GM21423 (cell line): ENCODE measurements at regions not wholly inside any gene's neighbourhood (a gene's known extent, or its start where the extent isn't known, plus 50 kb on each side); places are given as distances from the start of the nearest gene placed in this dataset.

ENCODE experiments used
- ATAC-seq: cut with Tn5 transposase; IDR thresholded peaks from one replicate; pipeline ENCODE4 v1.9.1; 2021; ENCODE audit warnings: mild to moderate bottlenecking, moderate library complexity; ENCODE audit not compliant: unreplicated experiment

DNA sequence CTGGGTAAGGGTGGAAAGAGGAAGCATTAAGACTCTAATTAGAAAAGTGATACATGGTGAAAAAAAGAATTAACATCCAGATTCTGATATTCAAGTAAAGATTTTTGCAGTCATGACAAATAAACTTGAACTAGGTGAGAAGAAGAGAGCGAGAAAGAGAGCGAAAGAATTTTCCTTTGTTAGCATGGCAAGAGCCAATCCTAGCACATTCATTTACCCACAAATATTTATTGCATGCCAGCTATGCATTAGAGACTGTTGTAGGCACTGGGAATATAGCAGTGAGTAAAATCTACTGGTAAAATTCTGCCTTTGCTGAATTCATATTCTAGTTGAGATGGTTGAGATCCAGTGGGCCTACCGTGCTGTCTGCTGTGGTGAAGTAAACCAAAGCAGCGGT is 177.9 kb upstream of the DPH6 start:
- no peak for ATAC-seq

DNA sequence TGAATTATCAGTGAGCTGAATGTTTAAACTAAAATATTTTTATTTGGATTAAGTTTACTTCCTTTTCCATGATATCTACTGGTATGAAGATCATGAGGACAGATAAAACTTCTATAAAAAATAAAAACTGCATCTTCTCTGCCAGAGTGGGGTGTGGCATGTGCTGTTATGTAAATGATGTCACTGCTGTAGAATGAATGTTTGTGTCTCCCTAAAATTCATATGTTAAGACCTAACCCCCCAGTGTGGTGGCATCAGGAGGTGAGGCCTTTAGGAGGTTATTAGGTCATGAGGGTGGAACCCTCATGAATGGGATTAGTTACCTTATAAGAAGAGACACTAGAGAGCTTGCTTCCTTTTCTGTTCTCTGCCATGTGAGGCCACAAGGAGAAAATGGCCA is 178.7 kb upstream of the DPH6 start:
- ATAC-seq: no peak

DNA sequence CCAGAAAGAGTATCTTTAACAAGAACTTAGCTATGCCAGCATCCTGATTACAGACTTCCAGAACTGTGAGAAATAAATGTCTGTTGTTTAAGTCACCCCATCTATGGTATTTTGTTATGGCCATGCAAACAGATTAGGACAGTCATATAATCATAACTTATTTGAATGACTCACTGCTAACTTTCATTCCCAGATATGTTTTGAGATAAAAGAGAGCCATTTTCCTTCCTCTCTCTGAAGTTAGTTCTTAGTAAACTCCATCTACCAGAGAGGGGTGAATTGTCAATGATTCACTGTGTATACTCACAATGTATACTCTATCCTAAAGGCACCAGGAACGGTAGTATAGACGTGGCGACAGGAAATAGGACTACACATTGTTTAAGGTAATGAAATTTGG is 179.4 kb upstream of the DPH6 start:
- no peak for ATAC-seq

DNA sequence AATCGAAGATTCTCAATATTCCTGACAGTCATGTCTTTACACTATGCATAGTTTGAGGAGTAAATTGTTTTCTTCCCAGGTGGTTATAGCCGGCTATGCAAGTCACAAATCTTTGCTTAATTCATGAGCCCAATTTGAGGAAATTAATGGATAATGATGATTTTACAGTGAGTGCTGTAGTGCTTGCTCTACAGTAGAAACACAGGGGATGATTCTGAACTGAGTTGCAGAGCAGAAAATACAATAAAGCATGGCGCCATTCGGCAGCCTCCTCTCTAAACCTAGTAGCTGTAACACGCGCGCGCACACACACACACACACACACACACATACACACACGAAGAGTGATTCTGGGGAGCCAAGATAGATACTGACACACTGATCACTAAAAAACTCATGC is 181.7 kb upstream of the DPH6 start:
- no peak for ATAC-seq

DNA sequence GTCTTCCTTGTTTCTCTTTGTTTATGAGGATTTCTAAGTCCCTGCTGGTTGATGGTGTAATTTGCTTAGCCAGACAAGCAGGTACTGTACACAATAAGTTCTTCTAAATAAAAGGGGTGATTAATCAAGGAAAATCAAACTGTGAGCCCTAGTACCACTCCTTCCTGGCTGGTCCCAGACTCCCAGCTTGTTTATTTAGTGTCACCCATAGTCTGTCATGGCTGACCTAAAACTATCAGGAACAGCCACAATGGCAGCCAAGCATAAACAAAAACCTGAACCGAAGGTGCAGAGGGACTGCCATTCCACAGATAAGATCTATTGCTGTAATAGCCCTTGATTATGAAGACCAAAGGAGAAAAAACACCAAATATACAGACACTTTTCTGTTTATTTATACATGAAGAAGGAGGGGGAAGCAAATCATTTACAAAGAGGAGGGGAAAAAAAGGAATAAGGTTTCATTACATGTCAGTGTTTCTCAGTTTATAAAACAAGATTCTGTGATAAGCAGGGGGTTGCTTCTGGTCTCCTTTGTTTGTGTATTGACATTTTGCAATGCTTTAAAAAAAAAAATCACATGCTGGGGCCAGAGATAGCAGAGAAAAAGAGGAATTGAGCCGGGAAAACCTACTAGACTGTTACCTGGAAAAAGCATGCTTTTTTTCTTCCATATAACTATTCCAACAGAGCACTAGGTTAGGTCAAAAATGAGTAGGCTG is 182.4 kb upstream of the DPH6 start:
- no peak for ATAC-seq

DNA sequence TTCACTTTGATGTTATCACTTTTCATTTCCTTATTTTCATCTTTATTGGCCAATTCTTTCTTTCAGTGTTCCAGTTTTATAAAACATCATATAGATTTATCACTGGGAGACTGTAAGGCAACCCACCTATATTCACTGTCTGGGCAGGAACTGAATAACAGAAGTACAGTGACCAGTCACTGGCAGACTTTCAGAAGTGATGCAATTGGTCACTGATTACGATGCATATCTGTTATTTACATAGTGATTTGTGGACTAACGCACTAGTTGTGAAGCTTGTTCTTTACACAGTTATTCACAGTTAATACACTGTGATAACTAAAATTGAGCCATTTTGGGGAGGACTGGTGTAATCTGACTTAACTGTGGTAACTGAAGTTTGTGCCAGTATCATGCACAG is 190.2 kb upstream of the DPH6 start:
- no peak for ATAC-seq

DNA sequence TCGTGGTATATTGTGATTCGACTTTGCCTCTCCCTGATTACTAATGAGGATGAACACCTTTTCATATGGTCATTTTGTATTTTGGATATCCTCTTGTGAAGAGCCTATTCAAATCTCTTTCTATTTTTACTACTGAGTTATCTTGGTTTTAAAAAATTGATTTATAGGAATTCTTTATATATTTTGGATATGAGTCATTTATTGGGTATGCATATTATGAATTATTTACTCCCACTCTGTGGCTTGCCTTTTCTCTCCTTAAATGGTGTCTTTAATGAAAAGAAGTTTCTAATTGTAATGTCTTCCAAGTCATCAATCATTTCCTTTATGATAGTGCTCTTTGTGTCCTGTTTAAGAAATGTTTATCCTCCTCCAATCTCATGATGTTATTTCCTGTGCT is 191.5 kb upstream of the DPH6 start:
- ATAC-seq: no peak

DNA sequence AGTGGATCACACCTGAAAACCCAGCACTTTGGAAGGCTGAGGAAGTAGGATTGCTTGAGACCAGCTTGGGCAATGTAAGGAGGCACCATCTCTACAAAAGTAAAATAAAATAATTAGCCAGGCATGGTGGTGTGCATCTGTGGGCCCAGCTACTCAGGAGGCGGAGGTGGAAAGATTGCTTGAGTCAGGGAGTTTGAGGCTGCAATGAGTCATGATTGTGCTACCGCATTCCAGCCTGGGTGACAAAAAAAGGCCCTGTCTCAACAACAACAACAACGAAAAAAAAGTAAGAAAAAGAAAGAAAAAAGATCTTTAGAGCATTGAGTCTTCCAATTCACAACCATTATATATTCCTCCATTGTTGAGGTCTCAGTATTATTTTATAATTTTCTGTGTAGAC is 192.4 kb upstream of the DPH6 start:
- ATAC-seq: no peak

DNA sequence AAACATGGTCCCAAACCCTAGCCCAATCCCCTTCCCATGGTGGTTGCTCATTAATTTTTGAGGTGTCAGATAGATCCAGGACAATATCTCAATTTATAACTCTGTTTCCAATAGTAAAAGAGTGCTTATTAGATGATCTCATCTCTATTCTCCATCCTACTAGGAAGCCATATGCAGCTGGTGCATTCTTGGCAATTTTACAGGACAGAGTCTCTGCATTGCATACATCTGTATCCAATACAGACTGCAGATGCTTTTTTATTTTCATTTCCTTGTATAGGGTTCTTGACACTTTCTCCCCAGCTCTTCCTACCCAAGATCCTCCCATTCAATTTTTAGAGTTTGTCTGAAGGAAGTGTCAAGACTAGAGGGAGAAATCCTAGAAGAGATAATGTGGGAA is 194.8 kb upstream of the DPH6 start:
- no peak for ATAC-seq

DNA sequence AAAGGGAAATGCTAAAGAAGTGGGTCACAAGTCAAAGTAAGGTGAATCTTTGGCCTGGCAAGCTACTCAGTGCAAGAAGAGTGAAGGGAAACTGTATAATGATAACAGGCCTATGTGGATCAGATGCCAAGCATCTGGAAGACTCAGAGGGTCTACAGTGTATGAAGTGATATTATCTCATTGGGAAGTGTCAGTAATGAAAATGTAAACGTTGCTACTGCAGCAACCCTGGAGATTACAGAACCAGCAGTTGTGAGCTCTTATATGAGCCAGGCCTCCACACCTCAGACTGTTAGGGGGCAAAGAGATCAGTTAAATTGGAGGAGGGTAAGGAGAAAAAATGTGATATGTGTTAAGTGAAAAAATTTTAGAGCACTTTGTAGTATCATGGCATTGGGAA is 195.4 kb upstream of the DPH6 start:
- no peak for ATAC-seq

DNA sequence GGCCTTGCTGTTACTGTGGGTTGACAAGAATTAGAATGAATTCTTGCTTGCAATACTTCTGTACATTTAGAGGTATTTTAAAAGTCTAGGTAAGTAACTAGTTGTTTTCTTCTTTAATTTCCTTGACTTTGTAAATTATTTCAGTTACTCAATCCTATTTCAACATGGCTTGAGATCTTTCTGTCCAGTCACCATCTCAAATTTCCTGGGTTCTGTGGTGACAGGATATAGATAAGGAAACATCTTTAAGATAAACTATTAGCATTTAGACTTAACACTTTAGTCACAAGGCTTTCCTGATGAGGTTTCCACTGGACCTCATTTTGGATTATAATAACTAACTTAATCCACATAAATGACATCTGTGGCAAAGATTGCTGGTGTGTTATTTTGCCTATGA is 195.9 kb upstream of the DPH6 start:
- ATAC-seq: no peak

DNA sequence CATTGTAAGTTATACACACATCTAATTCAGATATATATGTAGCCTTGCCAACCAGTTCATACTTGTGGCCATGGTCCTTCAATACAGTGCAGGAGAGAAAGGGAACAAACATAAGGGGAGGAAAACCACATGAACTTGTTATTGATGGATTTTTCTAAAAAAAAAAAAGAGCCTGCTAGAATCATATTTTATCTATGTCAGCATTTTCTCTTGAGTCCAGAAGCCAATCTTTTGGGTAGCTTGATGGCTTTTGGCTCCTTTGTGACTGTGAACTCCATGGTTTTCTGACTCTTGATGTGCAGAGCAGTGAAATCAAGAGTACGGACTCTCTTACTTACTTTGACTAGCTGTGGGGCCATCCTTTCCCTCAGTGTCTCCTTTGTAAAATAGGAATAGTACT is 197.4 kb upstream of the DPH6 start:
- ATAC-seq: no peak

DNA sequence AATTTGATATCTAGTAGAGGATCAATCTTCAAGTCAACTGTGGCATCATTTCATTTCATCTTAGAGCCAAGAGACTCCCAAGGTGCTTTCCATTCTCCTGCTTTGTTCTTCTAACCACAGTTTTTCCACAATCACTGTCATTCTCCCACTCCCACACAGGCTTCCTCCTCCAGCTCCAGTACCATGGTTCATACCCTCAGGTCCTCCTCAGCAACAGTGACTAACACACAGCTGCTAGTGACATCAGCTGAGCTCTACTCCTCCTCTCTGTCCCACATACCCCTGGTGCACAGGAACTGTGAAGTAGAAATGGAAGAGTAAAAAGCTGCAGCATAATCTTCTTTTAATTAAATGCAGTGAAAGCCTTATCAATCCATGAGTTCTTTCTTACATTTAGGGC is 200.2 kb upstream of the DPH6 start:
- no peak for ATAC-seq

DNA sequence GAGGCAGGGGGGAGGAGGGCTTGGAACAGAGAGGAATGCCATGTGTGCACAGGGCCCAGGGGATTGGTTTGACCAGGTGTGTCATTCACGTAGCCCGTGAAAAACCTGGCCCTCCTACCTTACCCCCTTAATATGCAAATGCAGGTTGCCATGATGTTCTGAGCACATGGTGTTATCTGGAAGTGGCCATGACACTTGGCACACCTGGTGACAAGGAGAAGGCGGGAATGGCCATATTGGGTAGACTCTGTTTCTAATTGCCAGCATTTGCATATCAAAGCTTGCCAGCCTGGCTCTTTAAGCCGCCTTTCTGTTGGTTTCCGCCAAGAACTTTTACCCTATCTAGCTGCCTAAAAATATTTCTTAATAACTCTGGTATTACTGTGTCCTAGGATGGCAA is 202.1 kb upstream of the DPH6 start:
- no peak for ATAC-seq

DNA sequence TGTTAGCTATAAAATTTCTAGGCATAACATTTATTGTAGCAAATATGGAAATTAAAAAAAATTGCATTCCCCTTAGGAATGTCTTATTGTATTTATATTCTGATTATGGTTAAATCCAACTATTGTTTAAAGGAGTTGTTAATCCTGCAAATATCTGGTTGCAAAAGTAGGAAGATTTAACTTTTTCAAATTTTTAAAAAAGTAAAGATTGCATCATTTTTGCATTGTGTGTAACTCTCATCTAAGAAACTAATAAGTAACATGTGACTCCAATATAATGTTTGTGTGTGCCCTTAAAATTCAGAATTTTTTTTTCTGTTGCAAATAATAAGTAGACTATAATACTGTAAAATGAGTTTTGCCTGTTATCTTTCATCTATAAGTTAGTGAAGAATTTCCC is 204.1 kb upstream of the DPH6 start:
- no peak for ATAC-seq

DNA sequence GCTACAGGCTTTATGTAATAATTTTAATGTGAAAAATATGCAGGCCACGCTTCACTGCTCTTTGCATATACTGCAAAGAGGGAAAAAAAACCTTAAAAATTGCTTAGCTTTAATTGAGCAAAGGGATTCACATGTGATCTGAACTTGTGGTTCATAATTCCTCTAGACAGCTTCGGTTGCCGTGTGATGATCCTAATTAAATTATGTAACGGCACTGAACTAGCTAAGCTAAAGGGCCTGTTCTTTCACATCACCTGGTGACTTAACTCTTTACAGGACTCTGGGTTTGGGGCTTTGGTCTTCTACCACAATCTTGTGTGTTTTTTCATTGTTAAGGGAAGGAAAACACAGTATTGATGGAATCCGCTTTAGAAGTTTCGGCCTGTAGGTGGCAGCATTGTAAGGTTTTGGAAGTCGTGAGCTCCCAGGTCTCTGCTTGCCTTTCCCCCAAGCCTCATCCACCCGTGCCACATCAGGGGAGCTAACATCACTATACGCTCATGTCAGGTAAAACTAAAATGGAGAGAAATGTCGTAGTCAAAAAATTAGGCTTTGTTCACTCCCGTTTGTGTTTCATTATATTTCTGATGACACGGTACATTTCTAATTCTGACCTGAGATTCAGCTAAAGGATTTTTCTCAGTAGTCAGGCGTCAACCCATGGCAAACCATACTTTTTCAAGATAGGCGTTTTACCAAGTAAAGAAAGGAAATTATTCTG is 205.6 kb upstream of the DPH6 start:
- peak; percentile 83 for ATAC-seq

DNA sequence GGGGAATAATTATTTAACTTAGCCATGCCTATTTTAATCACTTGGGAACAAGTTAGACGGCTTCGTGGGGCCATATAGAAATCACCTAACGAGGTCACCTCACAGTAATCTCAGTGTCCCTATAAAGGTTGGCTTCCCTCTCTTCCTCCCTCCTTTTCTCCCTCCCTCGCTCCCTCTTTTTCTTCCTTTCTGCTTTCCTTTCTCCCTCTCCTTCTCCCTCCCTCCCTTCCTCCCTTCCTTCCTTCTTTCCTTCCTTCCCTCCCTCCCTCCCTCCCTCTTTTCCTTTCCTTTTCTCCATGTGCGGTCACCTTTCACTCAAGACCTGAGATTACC is 206.1 kb upstream of the DPH6 start:
- ATAC-seq: no peak

DNA sequence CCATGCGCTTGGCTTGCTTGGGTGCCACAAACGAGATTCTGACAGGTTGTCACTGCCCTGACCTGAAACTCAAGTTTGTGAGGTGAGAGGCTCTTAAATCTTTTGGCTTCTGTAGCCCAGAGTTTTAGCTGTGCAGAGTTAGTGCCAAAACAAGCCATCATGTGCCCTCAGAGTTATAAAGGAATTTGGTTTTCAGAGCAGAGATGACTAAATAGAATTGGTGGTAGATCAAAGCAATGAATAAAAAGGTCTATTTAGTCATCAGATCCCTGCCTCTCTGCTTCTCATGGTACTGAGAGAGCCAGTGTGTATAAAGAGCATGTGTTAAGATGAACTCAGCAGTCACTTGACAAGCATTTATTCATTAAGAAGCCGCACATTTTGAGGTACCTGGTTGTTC is 207.5 kb upstream of the DPH6 start:
- ATAC-seq: no peak

DNA sequence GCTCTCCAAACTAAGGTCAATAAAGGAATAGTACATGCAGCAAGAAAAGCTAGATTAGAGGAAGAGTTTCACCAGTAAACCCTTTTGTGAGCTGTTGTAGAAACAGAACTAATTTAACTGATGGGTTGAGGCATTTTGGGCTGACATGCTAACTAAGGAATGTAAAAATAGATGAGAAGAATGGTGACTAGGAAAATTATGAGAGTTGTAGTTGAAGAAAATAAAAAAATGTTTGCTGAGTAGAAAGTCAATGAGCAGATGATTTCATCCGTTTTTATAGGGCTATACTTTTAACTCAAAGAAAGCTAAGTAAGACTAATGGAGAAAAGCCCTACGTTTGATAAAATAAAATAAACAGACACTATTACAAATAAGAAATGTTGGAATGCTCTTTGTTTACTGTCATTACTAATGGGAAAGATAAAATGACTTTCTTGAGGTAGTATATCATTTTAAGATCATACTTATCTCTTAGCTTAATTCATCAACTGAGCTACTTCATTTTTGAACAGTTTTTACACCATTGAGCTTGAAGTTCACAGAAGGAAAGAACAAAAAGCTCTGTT is 209.4 kb upstream of the DPH6 start:
- ATAC-seq: no peak

DNA sequence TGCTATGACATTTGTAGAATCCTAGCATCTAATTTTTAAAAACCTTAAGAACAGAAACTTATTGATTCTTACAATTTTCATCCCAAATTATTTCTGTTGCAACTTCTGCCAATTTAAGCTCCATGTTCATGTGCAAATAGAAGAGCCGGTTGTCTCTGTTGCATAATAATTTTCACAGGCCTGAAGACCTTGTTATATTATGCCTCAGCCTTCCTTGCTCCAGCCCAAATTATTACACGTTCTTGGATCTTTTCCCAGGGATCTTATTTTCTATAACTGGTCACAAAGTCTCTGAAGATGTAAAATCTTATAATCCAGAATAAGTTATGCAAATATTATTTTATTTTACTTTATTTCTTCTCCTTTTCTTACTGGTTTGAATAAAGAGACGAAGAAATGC is 210.7 kb upstream of the DPH6 start:
- ATAC-seq: no peak

DNA sequence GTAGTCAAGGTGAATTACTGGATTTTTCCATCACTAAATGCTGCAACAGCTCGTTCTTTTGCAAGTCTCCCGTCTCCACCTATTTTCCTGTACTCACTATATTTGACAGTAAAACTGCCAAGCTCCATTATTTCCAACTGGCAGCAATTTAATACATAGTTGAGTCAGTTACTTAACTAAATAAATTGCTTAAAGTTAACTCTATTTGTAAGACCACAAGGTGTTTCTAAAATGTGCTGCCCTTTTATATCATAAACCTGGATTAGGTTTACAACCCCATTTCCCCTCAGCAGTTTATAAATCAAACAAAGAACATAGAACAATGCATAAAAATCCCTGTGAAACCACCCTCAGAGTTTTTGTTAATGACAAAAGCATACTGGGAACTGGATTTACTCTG is 211.4 kb upstream of the DPH6 start:
- ATAC-seq: no peak

DNA sequence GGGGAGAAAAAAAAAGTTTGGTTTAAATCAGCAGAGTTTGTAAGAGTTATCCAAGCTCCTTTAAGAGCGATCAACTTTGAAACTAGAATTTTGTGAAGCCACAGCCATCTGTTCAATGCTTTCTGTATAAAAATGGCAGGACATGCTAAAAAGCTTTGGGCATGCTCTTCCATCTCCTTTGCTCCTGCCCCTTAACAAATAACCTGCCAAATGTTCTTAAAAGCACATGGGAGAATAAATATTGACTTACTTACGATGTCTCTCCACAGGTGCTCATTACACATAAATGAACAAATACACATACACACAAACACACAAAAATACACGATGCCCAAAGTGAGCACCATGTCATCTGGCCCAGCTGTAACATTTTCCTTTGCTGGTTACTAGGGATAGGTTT is 211.8 kb upstream of the DPH6 start:
- no peak for ATAC-seq
